Omental fat pad (tissue), 3 donors: ENCODE measurements at regions not wholly inside any gene's neighbourhood (a gene's known extent, or its start where the extent isn't known, plus 50 kb on each side); places are given as distances from the start of the nearest gene placed in this dataset.
"Not testable (repeated sequence)": the region's sequence is repeated elsewhere in the genome, so short reads cannot be mapped to it uniquely, and the experiment has no call there.

Source experiments
- ATAC-seq: fragments of 150-250 bp; one replicate; pipeline ENCODE4 v1.9.1; 2016; ENCODE audit warnings: mild to moderate bottlenecking, moderate library complexity; ENCODE audit not compliant: low FRiP score
- DNase-seq: peaks from one replicate; pipeline ENCODE4 v3.0.0-alpha.2; 2019; ENCODE audit warnings: low spot score
- TF ChIP-seq, protein P1 (sequence below), 3 donors: fragments of 450-650 bp; IDR thresholded peaks; one replicate each; pipeline ENCODE4 v1.5.1; 2016 to 2017; ENCODE audit warnings: antibody characterized with exemption in 3 of 3, mild to moderate bottlenecking in 3 of 3, moderate library complexity in 2 of 3

GRCh38 chr10:34015700-34016099, 681.2 kb upstream of the NRP1 start:
- DNase-seq (no peak), ATAC-seq (no peak)
- TF ChIP-seq, protein P1, sequence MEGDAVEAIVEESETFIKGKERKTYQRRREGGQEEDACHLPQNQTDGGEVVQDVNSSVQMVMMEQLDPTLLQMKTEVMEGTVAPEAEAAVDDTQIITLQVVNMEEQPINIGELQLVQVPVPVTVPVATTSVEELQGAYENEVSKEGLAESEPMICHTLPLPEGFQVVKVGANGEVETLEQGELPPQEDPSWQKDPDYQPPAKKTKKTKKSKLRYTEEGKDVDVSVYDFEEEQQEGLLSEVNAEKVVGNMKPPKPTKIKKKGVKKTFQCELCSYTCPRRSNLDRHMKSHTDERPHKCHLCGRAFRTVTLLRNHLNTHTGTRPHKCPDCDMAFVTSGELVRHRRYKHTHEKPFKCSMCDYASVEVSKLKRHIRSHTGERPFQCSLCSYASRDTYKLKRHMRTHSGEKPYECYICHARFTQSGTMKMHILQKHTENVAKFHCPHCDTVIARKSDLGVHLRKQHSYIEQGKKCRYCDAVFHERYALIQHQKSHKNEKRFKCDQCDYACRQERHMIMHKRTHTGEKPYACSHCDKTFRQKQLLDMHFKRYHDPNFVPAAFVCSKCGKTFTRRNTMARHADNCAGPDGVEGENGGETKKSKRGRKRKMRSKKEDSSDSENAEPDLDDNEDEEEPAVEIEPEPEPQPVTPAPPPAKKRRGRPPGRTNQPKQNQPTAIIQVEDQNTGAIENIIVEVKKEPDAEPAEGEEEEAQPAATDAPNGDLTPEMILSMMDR (IDR thresholded peaks at IDR 0.05): no peak

- DNase-seq: no peak
- TF ChIP-seq, protein P1 (IDR thresholded peaks at IDR 0.05): no peak
- no peak for ATAC-seq
Measured at GRCh38 chr10:34013235-34013634, 678.8 kb upstream of the NRP1 start.

GRCh38 chr10:34010891-34011290, 676.4 kb upstream of the NRP1 start:
- ATAC-seq: no peak
- TF ChIP-seq, protein P1 (IDR thresholded peaks at IDR 0.05): no peak
- no peak for DNase-seq

DNA sequence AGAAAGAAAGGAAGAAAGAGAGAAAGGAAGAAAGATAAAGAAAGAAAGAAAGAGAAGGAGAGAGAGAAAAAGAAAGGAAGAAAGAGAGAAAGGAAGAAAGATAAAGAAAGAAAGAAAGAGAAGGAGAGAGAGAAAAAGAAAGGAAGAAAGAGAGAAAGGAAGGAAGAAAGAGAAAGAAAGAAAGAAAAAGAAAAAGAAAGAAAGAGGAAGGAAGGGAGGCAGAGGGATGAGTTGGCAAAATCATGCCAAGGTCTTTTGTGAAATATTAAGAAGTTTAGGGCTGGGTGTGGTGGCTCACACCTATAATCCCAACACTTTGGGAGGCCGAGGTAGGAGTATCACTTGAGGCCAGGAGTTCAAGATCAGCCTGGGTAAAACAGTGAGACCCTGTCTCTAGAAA, 675.8 kb upstream of the NRP1 start:
- not testable (repeated sequence) for DNase-seq, ATAC-seq

- DNase-seq (no peak), ATAC-seq (no peak)
- TF ChIP-seq, protein P1 (IDR thresholded peaks at IDR 0.05): no peak
Measured at GRCh38 chr10:34008656-34009055, 674.2 kb upstream of the NRP1 start.

GRCh38 chr10:34006471-34006870, 672.0 kb upstream of the NRP1 start:
- TF ChIP-seq, protein P1 (IDR thresholded peaks at IDR 0.05): no peak
- ATAC-seq: no peak
- DNase-seq: no peak

DNA sequence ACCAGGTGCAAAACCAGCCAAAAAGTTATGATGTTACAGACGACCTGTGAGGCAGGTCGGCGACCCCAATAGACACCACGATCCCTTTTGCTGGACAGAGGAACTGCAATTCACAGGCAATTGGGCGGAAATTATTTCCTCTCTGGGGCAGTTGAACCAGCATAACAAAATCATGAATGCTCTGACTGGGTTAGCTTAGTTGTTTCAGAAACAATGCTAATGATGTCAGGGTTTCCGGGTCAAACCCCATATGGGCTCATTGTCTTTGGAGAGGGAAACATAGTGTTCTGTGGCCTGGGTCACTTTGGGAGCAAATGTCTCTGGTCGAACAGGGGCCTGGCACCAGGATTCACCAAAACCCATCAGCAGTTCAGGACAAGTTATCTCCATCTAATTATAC, 669.1 kb upstream of the NRP1 start:
- DNase-seq (no peak), ATAC-seq (no peak)
- TF ChIP-seq, protein P1 (IDR thresholded peaks at IDR 0.05): no peak

GRCh38 chr10:34002896-34003295, 668.4 kb upstream of the NRP1 start:
- DNase-seq: no peak
- ATAC-seq: no peak
- TF ChIP-seq, protein P1 (IDR thresholded peaks at IDR 0.05): no peak
